ENCODE measurements at regions not wholly inside any gene's neighbourhood (a gene's known extent, or its start where the extent isn't known, plus 50 kb on each side); places are given as distances from the start of the nearest gene placed in this dataset.

GRCh38 chr7:45404622-45405021 lies 169.5 kb upstream of the ADCY1 start:
- TF ChIP-seq CTCF (IDR thresholded peaks at IDR 0.05) (no peak), POLR2A (IDR thresholded peaks at IDR 0.05) (no peak), POLR2AphosphoS5 (IDR thresholded peaks at IDR 0.05) (no peak)

Measured in gastroesophageal sphincter (tissue), 3 donors.